Loucy (cell line): ENCODE measurements at regions not wholly inside any gene's neighbourhood (a gene's known extent, or its start where the extent isn't known, plus 50 kb on each side); places are given as distances from the start of the nearest gene placed in this dataset.

ENCODE experiments used
- EZH2phosphoT487 ChIP-seq: fragments of 200-600 bp; IDR thresholded peaks from 2 replicates; pipeline ENCODE4 v1.6.1; 2018; ENCODE audit warnings: antibody characterized with exemption, mild to moderate bottlenecking, moderate library complexity, borderline replicate concordance
- TF ChIP-seq, protein P1 (sequence below): fragments of 200-600 bp; sonication (generic); conservative IDR thresholded peaks from 2 replicates; pipeline ENCODE4 v1.5.1; 2014; ENCODE audit warnings: mild to moderate bottlenecking, antibody characterized with exemption, low read length

DNA sequence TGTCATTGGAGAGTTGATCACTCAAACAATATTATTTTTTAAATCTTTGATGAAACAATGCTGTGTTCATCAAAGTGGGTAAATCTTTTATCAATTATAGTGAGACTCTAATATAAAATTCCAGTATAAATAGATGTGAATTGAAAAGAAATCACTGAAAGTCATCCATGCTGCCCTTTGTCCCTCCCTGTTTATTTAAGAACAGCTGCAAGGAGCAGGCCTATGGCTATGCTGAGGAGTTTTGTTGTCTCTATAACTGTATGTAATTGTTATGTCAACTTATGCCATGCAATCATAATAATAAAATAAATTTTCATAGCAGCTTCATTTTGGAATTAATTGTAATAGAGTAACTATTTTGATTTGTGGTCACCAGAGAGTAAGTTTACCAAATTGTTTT is 1272.4 kb upstream of the ADGRL4 start:
- TF ChIP-seq, protein P1, sequence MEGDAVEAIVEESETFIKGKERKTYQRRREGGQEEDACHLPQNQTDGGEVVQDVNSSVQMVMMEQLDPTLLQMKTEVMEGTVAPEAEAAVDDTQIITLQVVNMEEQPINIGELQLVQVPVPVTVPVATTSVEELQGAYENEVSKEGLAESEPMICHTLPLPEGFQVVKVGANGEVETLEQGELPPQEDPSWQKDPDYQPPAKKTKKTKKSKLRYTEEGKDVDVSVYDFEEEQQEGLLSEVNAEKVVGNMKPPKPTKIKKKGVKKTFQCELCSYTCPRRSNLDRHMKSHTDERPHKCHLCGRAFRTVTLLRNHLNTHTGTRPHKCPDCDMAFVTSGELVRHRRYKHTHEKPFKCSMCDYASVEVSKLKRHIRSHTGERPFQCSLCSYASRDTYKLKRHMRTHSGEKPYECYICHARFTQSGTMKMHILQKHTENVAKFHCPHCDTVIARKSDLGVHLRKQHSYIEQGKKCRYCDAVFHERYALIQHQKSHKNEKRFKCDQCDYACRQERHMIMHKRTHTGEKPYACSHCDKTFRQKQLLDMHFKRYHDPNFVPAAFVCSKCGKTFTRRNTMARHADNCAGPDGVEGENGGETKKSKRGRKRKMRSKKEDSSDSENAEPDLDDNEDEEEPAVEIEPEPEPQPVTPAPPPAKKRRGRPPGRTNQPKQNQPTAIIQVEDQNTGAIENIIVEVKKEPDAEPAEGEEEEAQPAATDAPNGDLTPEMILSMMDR = no peak
- no peak for TF ChIP-seq EZH2phosphoT487
